Right ventricle myocardium inferior (tissue), 1 donor: ENCODE measurements at regions not wholly inside any gene's neighbourhood (a gene's known extent, or its start where the extent isn't known, plus 50 kb on each side); places are given as distances from the start of the nearest gene placed in this dataset.
A peak's percentile ranks its signal among the peaks of the same experiment; 100 is the strongest.

Experiments used
- ATAC-seq: fragments of 200-7000 bp; cut with Tn5 transposase; one replicate; pipeline ENCODE4 v1.9.1; 2020; ENCODE audit warnings: mild to moderate bottlenecking, moderate library complexity
- DNase-seq: peaks from one replicate; pipeline ENCODE4 v3.0.0; 2021; ENCODE audit errors: missing footprints
- intact Hi-C: fragments of 100-400 bp; cut with DNase I; formaldehyde crosslinking; loops from one replicate; pipeline ENCODE4 v1.11.0; 2022
- donor health status: DM: no; HTN: yes; CAD: no; lungs with severe emphysema.

GRCh38 chr16:54231919-54232318, 54.7 kb downstream of the IRX3 start:
- DNase-seq (no peak), ATAC-seq (no peak)
- intact Hi-C loops = no loop called here

- ATAC-seq (no peak), DNase-seq (no peak)
- intact Hi-C loops = no loop called here
These were observed 55.3 kb downstream of the IRX3 start for GRCh38 chr16:54231336-54231735.

GRCh38 chr16:54228325-54228724, 58.3 kb downstream of the IRX3 start:
- no peak for ATAC-seq
- DNase-seq = no peak
- intact Hi-C loops = no loop called here

- DNase-seq (no peak), ATAC-seq (no peak)
- intact Hi-C loops = no loop called here
These were observed 60.1 kb downstream of the IRX3 start for GRCh38 chr16:54226296-54227010.

GRCh38 chr16:54219709-54220108, 66.9 kb downstream of the IRX3 start:
- ATAC-seq = no peak
- intact Hi-C loops = no loop called here
- no peak for DNase-seq

GRCh38 chr16:54216688-54217087, 69.9 kb downstream of the IRX3 start:
- no peak for DNase-seq
- intact Hi-C loops = no loop called here

GRCh38 chr16:54216268-54216667, 70.3 kb downstream of the IRX3 start:
- peak; percentile 85 for ATAC-seq
- intact Hi-C loops = no loop called here
- DNase-seq = no peak

More at GRCh38 chr16:54216688-54217087, 69.9 kb downstream of the IRX3 start:
- ATAC-seq = peak; percentile 61

GRCh38 chr16:54215471-54215870, 71.1 kb downstream of the IRX3 start:
- DNase-seq = no peak

GRCh38 chr16:54213322-54213721, 73.3 kb downstream of the IRX3 start:
- intact Hi-C loops = no loop called here
- DNase-seq (no peak), ATAC-seq (no peak)

More at GRCh38 chr16:54215471-54215870, 71.1 kb downstream of the IRX3 start:
- intact Hi-C loops = no loop called here
- no peak for ATAC-seq

- ATAC-seq (no peak), DNase-seq (no peak)
These were observed 73.7 kb downstream of the IRX3 start for GRCh38 chr16:54212893-54213292.

GRCh38 chr16:54211203-54211602, 75.4 kb downstream of the IRX3 start:
- DNase-seq (no peak), ATAC-seq (no peak)
- intact Hi-C loops = no loop called here

More at GRCh38 chr16:54212893-54213292, 73.7 kb downstream of the IRX3 start:
- intact Hi-C loops = no loop called here

- intact Hi-C loops = no loop called here
- DNase-seq (no peak), ATAC-seq (no peak)
These were observed 76.0 kb downstream of the IRX3 start for GRCh38 chr16:54210452-54211125.

- DNase-seq (no peak), ATAC-seq (peak; percentile 83)
- intact Hi-C loops = no loop called here
These were observed 78.3 kb downstream of the IRX3 start for GRCh38 chr16:54208237-54208636.

- intact Hi-C loops = no loop called here
- DNase-seq = no peak
- no peak for ATAC-seq
These were observed 78.8 kb downstream of the IRX3 start for GRCh38 chr16:54207837-54208236.

- ATAC-seq = no peak
- intact Hi-C loops = no loop called here
- DNase-seq = no peak
These were observed 81.8 kb downstream of the IRX3 start for GRCh38 chr16:54204756-54205155.

- intact Hi-C loops = no loop called here
- no peak for ATAC-seq
These were observed 82.6 kb downstream of the IRX3 start for GRCh38 chr16:54203851-54204505.

GRCh38 chr16:54203384-54203783, 83.2 kb downstream of the IRX3 start:
- intact Hi-C loops = no loop called here
- DNase-seq = no peak
- ATAC-seq = no peak

More at GRCh38 chr16:54203851-54204505, 82.6 kb downstream of the IRX3 start:
- DNase-seq = no peak
